ENCODE measurements at regions not wholly inside any gene's neighbourhood (a gene's known extent, or its start where the extent isn't known, plus 50 kb on each side); places are given as distances from the start of the nearest gene placed in this dataset.

- Histone ChIP-seq H3K4me3 (ENCODE audit: low read depth in 1 of 2, low read length in 1 of 2) (no peak overlapping the region), H3K9me3 (no peaks in the 10 kb centered on the region), H3K4me1 (ENCODE audit: control insufficient read depth in 1 of 2, insufficient read depth in 1 of 2, low read depth in 1 of 2, low read length in 1 of 2) (peaks cover 0 to 4% of the 10 kb centered on the region in 2 experiments), H3K36me3 (no peaks in the 10 kb centered on the region), H3K27me3 (no peaks in the 10 kb centered on the region), H3K27ac (no peak overlapping the region)
- no peak for TF ChIP-seq CTCF (IDR thresholded peaks at IDR 0.05)
Observed at GRCh38 chr7:12064586-12065127, 146.4 kb upstream of the TMEM106B start.

GRCh38 chr7:12066004-12066403, 145.1 kb upstream of the TMEM106B start:
- H3K9me3 ChIP-seq, result no peaks in the 10 kb centered on the region
- no peak overlapping the region for H3K4me3 ChIP-seq (ENCODE audit: low read depth in 1 of 2, low read length in 1 of 2)
- H3K36me3 ChIP-seq, result no peaks in the 10 kb centered on the region
- TF ChIP-seq CTCF (IDR thresholded peaks at IDR 0.05), result no peak
- no peaks in the 10 kb centered on the region for H3K27me3 ChIP-seq
- H3K27ac ChIP-seq, result peak overlapping the region; percentile 84
- peaks cover 0 to 4% of the 10 kb centered on the region in 2 experiments for H3K4me1 ChIP-seq (ENCODE audit: control insufficient read depth in 1 of 2, insufficient read depth in 1 of 2, low read depth in 1 of 2, low read length in 1 of 2)

- H3K27me3 ChIP-seq, result no peaks in the 10 kb centered on the region
- TF ChIP-seq CTCF (IDR thresholded peaks at IDR 0.05), result no peak
- no peaks in the 10 kb centered on the region for H3K9me3 ChIP-seq
- H3K4me1 ChIP-seq (ENCODE audit: control insufficient read depth in 1 of 2, insufficient read depth in 1 of 2, low read depth in 1 of 2, low read length in 1 of 2), result peaks cover 0 to 4% of the 10 kb centered on the region in 2 experiments
- no peak overlapping the region for H3K4me3 ChIP-seq (ENCODE audit: low read depth in 1 of 2, low read length in 1 of 2)
- no peaks in the 10 kb centered on the region for H3K36me3 ChIP-seq
- H3K27ac ChIP-seq, result peak overlapping the region; percentile 84
Observed at GRCh38 chr7:12066521-12066920, 144.6 kb upstream of the TMEM106B start.

GRCh38 chr7:12067156-12067831, 143.8 kb upstream of the TMEM106B start:
- H3K36me3 ChIP-seq, result no peaks in the 10 kb centered on the region
- H3K4me3 ChIP-seq (ENCODE audit: low read depth in 1 of 2, low read length in 1 of 2), result no peak overlapping the region
- peak overlapping the region; percentile 84 for H3K27ac ChIP-seq
- H3K4me1 ChIP-seq (ENCODE audit: control insufficient read depth in 1 of 2, insufficient read depth in 1 of 2, low read depth in 1 of 2, low read length in 1 of 2), result peaks cover 0 to 4% of the 10 kb centered on the region in 2 experiments
- peak; percentile 19 for TF ChIP-seq CTCF (IDR thresholded peaks at IDR 0.05)
- H3K9me3 ChIP-seq, result no peaks in the 10 kb centered on the region
- H3K27me3 ChIP-seq, result no peaks in the 10 kb centered on the region

GRCh38 chr7:12069757-12070156, 141.3 kb upstream of the TMEM106B start:
- Histone ChIP-seq H3K27me3 (no peaks in the 10 kb centered on the region), H3K4me1 (ENCODE audit: control insufficient read depth in 1 of 2, insufficient read depth in 1 of 2, low read depth in 1 of 2, low read length in 1 of 2) (peaks cover 0 to 4% of the 10 kb centered on the region in 2 experiments), H3K36me3 (no peaks in the 10 kb centered on the region), H3K27ac (no peak overlapping the region), H3K4me3 (ENCODE audit: low read depth in 1 of 2, low read length in 1 of 2) (no peak overlapping the region), H3K9me3 (no peaks in the 10 kb centered on the region)
- no peak for TF ChIP-seq CTCF (IDR thresholded peaks at IDR 0.05)

All from neutrophil (primary cell).